ENCODE measurements at regions not wholly inside any gene's neighbourhood (a gene's known extent, or its start where the extent isn't known, plus 50 kb on each side); places are given as distances from the start of the nearest gene placed in this dataset.

GRCh38 chr3:106355873-106356272 lies 487.1 kb upstream of the CBLB start:
- DNase-seq (ENCODE audit: low spot score) (no peak), ATAC-seq (no peak)
- peaks cover 5% of the 10 kb centered on the region; the same call in 1 of the 2 replicates for H3K9me2 ChIP-seq (ENCODE audit: insufficient read depth)
- no peak overlapping the region for H2AFZ ChIP-seq
- peaks cover 8% of the 10 kb centered on the region for H3K27me3 Mint-ChIP-seq (ENCODE audit: insufficient read depth, low read depth, poor library complexity)
- H3K36me3 Mint-ChIP-seq (ENCODE audit: low read depth) = peaks cover 4% of the 10 kb centered on the region; the same call in 1 of the 3 replicates
- no peaks in the 10 kb centered on the region for H3K36me3 ChIP-seq (ENCODE audit: insufficient read depth)
- H4K20me1 ChIP-seq (replicated peaks; ENCODE audit: insufficient read depth) = no peaks in the 10 kb centered on the region
- H3K4me2 ChIP-seq = no peak overlapping the region
- no peaks in the 10 kb centered on the region for H3K27me3 ChIP-seq (ENCODE audit: insufficient read depth)
- H3K4me1 Mint-ChIP-seq = no peaks in the 10 kb centered on the region
- H3K27ac ChIP-seq (ENCODE audit: low read depth) = no peak overlapping the region
- peaks cover 5% of the 10 kb centered on the region; the same call in 2 of the 3 replicates for H3K9me3 Mint-ChIP-seq
- H3K27ac Mint-ChIP-seq = no peak overlapping the region
- no peak for TF ChIP-seq EZH2phosphoT487 (IDR thresholded peaks at IDR 0.05; ENCODE audit: unreplicated experiment)
- TF ChIP-seq ZNF462 (CRISPR knock-in tag; IDR thresholded peaks at IDR 0.05) = no peak
- TF ChIP-seq CREB1 (CRISPR knock-in tag; IDR thresholded peaks at IDR 0.05; ENCODE audit: low read depth) = no peak
- TF ChIP-seq ETS1 (IDR thresholded peaks at IDR 0.05) = no peak
- no peak for TF ChIP-seq STAT1 (IDR thresholded peaks at IDR 0.05; ENCODE audit: unreplicated experiment)
- no peak overlapping the region for H3K4me3 ChIP-seq
- H3K4me3 Mint-ChIP-seq = no peak overlapping the region
- no peaks in the 10 kb centered on the region for H3K4me1 ChIP-seq (ENCODE audit: insufficient read depth)
- no peaks in the 10 kb centered on the region for H3K79me2 ChIP-seq (replicated peaks; ENCODE audit: insufficient read depth)
- H3F3A ChIP-seq (replicated peaks; ENCODE audit: low read depth) = no peaks in the 10 kb centered on the region

- H4K20me1 ChIP-seq (replicated peaks; ENCODE audit: insufficient read depth) = no peaks in the 10 kb centered on the region
- H3K9me3 Mint-ChIP-seq = peaks cover 3% of the 10 kb centered on the region; the same call in 2 of the 3 replicates
- no peak overlapping the region for H3K4me3 ChIP-seq
- H3K9me2 ChIP-seq (ENCODE audit: insufficient read depth) = peaks cover 5% of the 10 kb centered on the region; the same call in 1 of the 2 replicates
- H3K27ac ChIP-seq (ENCODE audit: low read depth) = no peak overlapping the region
- H3K79me2 ChIP-seq (replicated peaks; ENCODE audit: insufficient read depth) = no peaks in the 10 kb centered on the region
- H3K36me3 Mint-ChIP-seq (ENCODE audit: low read depth) = peaks cover 9% of the 10 kb centered on the region; the same call in 2 of the 3 replicates
- no peaks in the 10 kb centered on the region for H3K36me3 ChIP-seq (ENCODE audit: insufficient read depth)
- no peak for DNase-seq (ENCODE audit: low spot score)
- H3K4me3 Mint-ChIP-seq = no peak overlapping the region
- H3K27ac Mint-ChIP-seq = no peak overlapping the region
- H3K4me2 ChIP-seq = no peak overlapping the region
- ATAC-seq = no peak
- H3K27me3 ChIP-seq (ENCODE audit: insufficient read depth) = no peaks in the 10 kb centered on the region
- no peaks in the 10 kb centered on the region for H3K4me1 ChIP-seq (ENCODE audit: insufficient read depth)
- H3K4me1 Mint-ChIP-seq = no peaks in the 10 kb centered on the region; the same call in 2 of the 3 replicates
- no peak overlapping the region for H2AFZ ChIP-seq
- H3F3A ChIP-seq (replicated peaks; ENCODE audit: low read depth) = no peaks in the 10 kb centered on the region
- peaks cover 8% of the 10 kb centered on the region for H3K27me3 Mint-ChIP-seq (ENCODE audit: insufficient read depth, low read depth, poor library complexity)
- no peak for TF ChIP-seq CREB1 (CRISPR knock-in tag; IDR thresholded peaks at IDR 0.05; ENCODE audit: low read depth)
- no peak for TF ChIP-seq ZNF462 (CRISPR knock-in tag; IDR thresholded peaks at IDR 0.05)
These were observed 490.9 kb upstream of the CBLB start for GRCh38 chr3:106359692-106360091.

Data from GM23338 (cell line).